ENCODE measurements at regions not wholly inside any gene's neighbourhood (a gene's known extent, or its start where the extent isn't known, plus 50 kb on each side); places are given as distances from the start of the nearest gene placed in this dataset.

- TF ChIP-seq POLR2AphosphoS5 (IDR thresholded peaks at IDR 0.05; ENCODE audit: low read depth, low read length) (no peak), SIN3A (IDR thresholded peaks at IDR 0.05; ENCODE audit: borderline replicate concordance, insufficient read depth, low read length) (no peak), TAF1 (IDR thresholded peaks at IDR 0.05; ENCODE audit: borderline replicate concordance, insufficient read depth, low read length) (no peak), FOXP2 (optimal IDR thresholded peaks at IDR 0.05; ENCODE audit: borderline replicate concordance, extremely low read depth, extremely low read length, insufficient read depth) (no peak)
These were observed 1555.2 kb upstream of the FLRT2 start for GRCh38 chr14:83974647-83975163.
